ENCODE measurements at regions not wholly inside any gene's neighbourhood (a gene's known extent, or its start where the extent isn't known, plus 50 kb on each side); places are given as distances from the start of the nearest gene placed in this dataset.

DNA sequence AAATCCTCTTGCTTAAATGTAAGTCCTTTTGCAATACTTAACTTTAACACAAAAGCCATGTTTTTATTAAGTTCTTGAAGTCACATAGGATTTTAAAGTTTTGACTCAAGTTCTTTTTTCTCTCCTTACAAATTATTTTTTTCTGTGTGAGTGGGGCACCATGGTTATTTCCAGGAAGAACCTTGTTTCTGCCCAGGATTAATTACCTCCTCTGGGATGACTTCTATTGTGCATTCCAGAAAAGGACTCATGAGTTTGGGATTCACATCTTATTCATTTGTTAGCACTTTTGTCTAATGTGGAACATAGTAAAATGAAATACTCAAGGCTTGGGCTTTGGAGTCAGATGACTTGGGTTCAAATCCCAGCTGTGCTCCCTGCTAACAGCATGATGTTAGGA lies 421.4 kb upstream of the WWC1 start:
- no peaks in the 10 kb centered on the region for H3K4me1 ChIP-seq (ENCODE audit: control insufficient read depth in 1 of 2, insufficient read depth in 2 of 2, low read length in 2 of 2)
- H3K27me3 ChIP-seq (ENCODE audit: low read depth, low read length): no peaks in the 10 kb centered on the region
- H3K4me3 ChIP-seq (ENCODE audit: low read depth in 1 of 2, low read length in 2 of 2): no peak overlapping the region
- H3K9me3 ChIP-seq (ENCODE audit: control insufficient read depth in 1 of 2, low read length in 2 of 2): no peaks in the 10 kb centered on the region
- no peak overlapping the region for H3K27ac ChIP-seq (ENCODE audit: low read length)
- no peaks in the 10 kb centered on the region for H3K36me3 ChIP-seq (ENCODE audit: control insufficient read depth in 1 of 2, insufficient read depth in 2 of 2, low read length in 2 of 2)

DNA sequence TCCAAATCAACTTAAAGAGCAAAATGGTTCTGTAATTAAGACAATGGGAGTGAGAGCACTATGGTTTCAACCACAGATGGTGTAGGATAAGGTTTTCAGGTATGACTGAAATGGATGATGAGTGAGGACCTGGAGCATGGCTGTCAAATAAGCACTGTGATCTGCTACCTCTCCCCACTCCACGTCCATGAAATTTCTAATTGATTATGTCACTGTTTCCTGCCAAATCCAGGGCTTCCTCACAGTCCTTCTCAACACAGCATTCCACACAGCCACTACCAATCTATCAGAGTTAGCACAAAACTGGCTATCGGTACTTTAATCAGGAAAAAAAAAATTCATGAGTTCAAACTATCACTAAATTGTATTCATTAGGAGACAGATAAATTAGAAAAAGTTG lies 420.4 kb upstream of the WWC1 start:
- no peaks in the 10 kb centered on the region for H3K9me3 ChIP-seq (ENCODE audit: control insufficient read depth in 1 of 2, low read length in 2 of 2)
- no peaks in the 10 kb centered on the region for H3K4me1 ChIP-seq (ENCODE audit: control insufficient read depth in 1 of 2, insufficient read depth in 2 of 2, low read length in 2 of 2)
- no peak overlapping the region for H3K27ac ChIP-seq (ENCODE audit: low read length)
- H3K36me3 ChIP-seq (ENCODE audit: control insufficient read depth in 1 of 2, insufficient read depth in 2 of 2, low read length in 2 of 2): no peaks in the 10 kb centered on the region
- H3K27me3 ChIP-seq (ENCODE audit: low read depth, low read length): no peaks in the 10 kb centered on the region
- no peak overlapping the region for H3K4me3 ChIP-seq (ENCODE audit: low read depth in 1 of 2, low read length in 2 of 2)

DNA sequence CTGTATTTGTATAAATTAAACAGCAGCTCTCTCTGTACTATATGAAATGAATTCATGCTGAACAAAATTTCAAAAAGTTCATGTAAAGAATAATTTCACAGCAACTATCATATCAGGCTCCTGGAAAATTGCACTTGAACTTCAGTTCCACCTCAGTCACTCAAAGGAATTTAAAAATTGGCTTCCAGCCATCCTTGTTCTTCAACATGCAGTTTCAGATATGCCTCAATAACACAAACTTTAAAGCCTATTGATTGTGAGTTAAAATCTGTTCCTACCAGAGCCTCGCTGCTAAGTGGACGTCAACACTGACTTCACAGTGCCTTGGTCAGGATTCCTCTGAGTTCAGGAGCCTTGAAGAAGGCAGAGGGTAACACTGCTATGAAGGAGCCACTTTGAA lies 418.7 kb upstream of the WWC1 start:
- no peaks in the 10 kb centered on the region for H3K4me1 ChIP-seq (ENCODE audit: control insufficient read depth in 1 of 2, insufficient read depth in 2 of 2, low read length in 2 of 2)
- no peak overlapping the region for H3K4me3 ChIP-seq (ENCODE audit: low read depth in 1 of 2, low read length in 2 of 2)
- H3K9me3 ChIP-seq (ENCODE audit: control insufficient read depth in 1 of 2, low read length in 2 of 2): no peaks in the 10 kb centered on the region
- no peak overlapping the region for H3K27ac ChIP-seq (ENCODE audit: low read length)
- H3K27me3 ChIP-seq (ENCODE audit: low read depth, low read length): no peaks in the 10 kb centered on the region
- no peaks in the 10 kb centered on the region for H3K36me3 ChIP-seq (ENCODE audit: control insufficient read depth in 1 of 2, insufficient read depth in 2 of 2, low read length in 2 of 2)

DNA sequence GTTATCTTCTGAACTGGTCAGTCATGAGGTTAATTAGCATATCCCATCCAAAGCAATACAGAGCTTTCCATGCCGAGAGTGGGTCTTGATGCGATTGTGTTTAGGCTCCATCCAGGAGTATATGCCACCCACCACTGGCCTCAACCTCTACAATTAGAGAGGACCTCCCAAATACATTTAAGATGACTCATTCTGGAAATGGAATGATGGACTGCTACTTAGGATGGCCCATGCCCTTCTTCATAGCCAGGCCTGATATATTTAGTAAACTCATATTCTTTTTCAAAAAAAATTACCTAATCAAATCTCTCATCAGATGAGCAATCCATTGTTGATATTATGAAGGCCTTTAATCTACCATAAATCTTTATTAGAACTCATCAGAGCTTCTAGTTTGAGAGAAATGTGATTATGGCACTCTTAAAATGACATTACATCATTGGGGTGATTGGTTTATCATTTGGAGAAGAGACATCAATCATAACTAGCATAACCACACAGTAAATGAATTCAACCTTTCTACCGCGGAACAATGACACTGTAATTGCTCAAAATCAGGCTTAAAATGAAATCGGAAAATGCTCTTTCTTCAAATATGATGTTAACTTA lies 414.2 kb upstream of the WWC1 start:
- Histone ChIP-seq H3K4me1 (ENCODE audit: control insufficient read depth in 1 of 2, insufficient read depth in 2 of 2, low read length in 2 of 2) (no peaks in the 10 kb centered on the region), H3K27me3 (ENCODE audit: low read depth, low read length) (no peaks in the 10 kb centered on the region), H3K36me3 (ENCODE audit: control insufficient read depth in 1 of 2, insufficient read depth in 2 of 2, low read length in 2 of 2) (no peaks in the 10 kb centered on the region), H3K27ac (ENCODE audit: low read length) (no peak overlapping the region), H3K4me3 (ENCODE audit: low read depth in 1 of 2, low read length in 2 of 2) (no peak overlapping the region), H3K9me3 (ENCODE audit: control insufficient read depth in 1 of 2, low read length in 2 of 2) (no peaks in the 10 kb centered on the region)

GRCh38 chr5:167877924-167878323 lies 413.5 kb upstream of the WWC1 start:
- Histone ChIP-seq H3K4me1 (ENCODE audit: control insufficient read depth in 1 of 2, insufficient read depth in 2 of 2, low read length in 2 of 2) (no peaks in the 10 kb centered on the region), H3K9me3 (ENCODE audit: control insufficient read depth in 1 of 2, low read length in 2 of 2) (no peaks in the 10 kb centered on the region), H3K4me3 (ENCODE audit: low read depth in 1 of 2, low read length in 2 of 2) (no peak overlapping the region)

GRCh38 chr5:167880420-167880819 lies 411.0 kb upstream of the WWC1 start:
- no peaks in the 10 kb centered on the region for H3K27me3 ChIP-seq (ENCODE audit: low read depth, low read length)
- H3K4me1 ChIP-seq (ENCODE audit: control insufficient read depth in 1 of 2, insufficient read depth in 2 of 2, low read length in 2 of 2): no peaks in the 10 kb centered on the region
- H3K9me3 ChIP-seq (ENCODE audit: control insufficient read depth in 1 of 2, low read length in 2 of 2): no peaks in the 10 kb centered on the region
- H3K27ac ChIP-seq (ENCODE audit: low read length): no peak overlapping the region
- no peaks in the 10 kb centered on the region for H3K36me3 ChIP-seq (ENCODE audit: control insufficient read depth in 1 of 2, insufficient read depth in 2 of 2, low read length in 2 of 2)
- H3K4me3 ChIP-seq (ENCODE audit: low read depth in 1 of 2, low read length in 2 of 2): no peak overlapping the region

More at GRCh38 chr5:167877924-167878323, 413.5 kb upstream of the WWC1 start:
- Histone ChIP-seq H3K27me3 (ENCODE audit: low read depth, low read length) (no peaks in the 10 kb centered on the region), H3K27ac (ENCODE audit: low read length) (no peak overlapping the region), H3K36me3 (ENCODE audit: control insufficient read depth in 1 of 2, insufficient read depth in 2 of 2, low read length in 2 of 2) (no peaks in the 10 kb centered on the region)

DNA sequence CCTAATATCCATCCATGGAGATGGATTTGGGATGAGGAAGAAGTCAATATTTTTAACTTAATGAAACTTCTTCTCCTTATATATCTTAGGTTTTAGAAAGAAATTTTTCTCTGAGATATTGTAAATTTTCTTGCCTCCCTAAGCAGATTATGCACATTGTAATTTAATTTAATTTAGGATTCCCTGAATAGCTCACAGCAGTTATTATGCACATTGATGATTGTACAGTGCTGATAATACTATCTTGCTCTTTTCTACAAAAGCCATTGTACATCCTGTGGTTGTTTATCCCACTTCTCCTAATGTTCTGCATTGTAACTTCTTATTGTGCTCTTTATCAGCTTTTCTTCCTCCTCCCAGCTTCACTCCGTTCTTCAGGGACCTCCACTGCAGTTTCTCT lies 410.4 kb upstream of the WWC1 start:
- Histone ChIP-seq H3K4me1 (ENCODE audit: control insufficient read depth in 1 of 2, insufficient read depth in 2 of 2, low read length in 2 of 2) (no peaks in the 10 kb centered on the region), H3K27ac (ENCODE audit: low read length) (no peak overlapping the region), H3K27me3 (ENCODE audit: low read depth, low read length) (no peaks in the 10 kb centered on the region), H3K36me3 (ENCODE audit: control insufficient read depth in 1 of 2, insufficient read depth in 2 of 2, low read length in 2 of 2) (no peaks in the 10 kb centered on the region), H3K4me3 (ENCODE audit: low read depth in 1 of 2, low read length in 2 of 2) (no peak overlapping the region), H3K9me3 (ENCODE audit: control insufficient read depth in 1 of 2, low read length in 2 of 2) (no peaks in the 10 kb centered on the region)

GRCh38 chr5:167886196-167886595 lies 405.2 kb upstream of the WWC1 start:
- no peaks in the 10 kb centered on the region for H3K9me3 ChIP-seq (ENCODE audit: control insufficient read depth in 1 of 2, low read length in 2 of 2)
- H3K27ac ChIP-seq (ENCODE audit: low read length): no peak overlapping the region
- no peaks in the 10 kb centered on the region for H3K36me3 ChIP-seq (ENCODE audit: control insufficient read depth in 1 of 2, insufficient read depth in 2 of 2, low read length in 2 of 2)
- H3K27me3 ChIP-seq (ENCODE audit: low read depth, low read length): no peaks in the 10 kb centered on the region
- no peak overlapping the region for H3K4me3 ChIP-seq (ENCODE audit: low read depth in 1 of 2, low read length in 2 of 2)
- H3K4me1 ChIP-seq (ENCODE audit: control insufficient read depth in 1 of 2, insufficient read depth in 2 of 2, low read length in 2 of 2): no peaks in the 10 kb centered on the region

GRCh38 chr5:167888393-167888792 lies 403.1 kb upstream of the WWC1 start:
- H3K9me3 ChIP-seq (ENCODE audit: control insufficient read depth in 1 of 2, low read length in 2 of 2): no peaks in the 10 kb centered on the region
- H3K27me3 ChIP-seq (ENCODE audit: low read depth, low read length): no peaks in the 10 kb centered on the region
- H3K4me1 ChIP-seq (ENCODE audit: control insufficient read depth in 1 of 2, insufficient read depth in 2 of 2, low read length in 2 of 2): no peaks in the 10 kb centered on the region
- no peaks in the 10 kb centered on the region for H3K36me3 ChIP-seq (ENCODE audit: control insufficient read depth in 1 of 2, insufficient read depth in 2 of 2, low read length in 2 of 2)
- H3K27ac ChIP-seq (ENCODE audit: low read length): no peak overlapping the region
- no peak overlapping the region for H3K4me3 ChIP-seq (ENCODE audit: low read depth in 1 of 2, low read length in 2 of 2)

DNA sequence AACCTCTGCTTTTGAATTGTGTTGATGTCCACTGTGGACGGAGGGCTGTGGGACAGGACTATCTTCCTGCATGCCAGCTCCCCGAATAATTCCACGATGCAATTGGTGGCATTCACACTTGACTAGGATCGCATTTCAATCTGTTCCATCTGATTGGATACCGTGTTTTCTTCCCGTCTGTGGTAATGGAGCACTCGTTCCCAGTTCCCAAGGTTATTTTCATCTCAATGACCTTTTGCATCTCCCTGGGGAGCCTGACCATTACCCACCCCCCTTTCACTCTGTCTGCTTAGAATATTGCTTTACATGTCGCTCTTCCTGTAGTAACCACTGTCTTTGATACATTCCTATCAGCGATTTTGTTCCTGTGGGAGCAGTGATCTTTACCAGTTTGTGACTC lies 402.2 kb upstream of the WWC1 start:
- Histone ChIP-seq H3K9me3 (ENCODE audit: control insufficient read depth in 1 of 2, low read length in 2 of 2) (no peaks in the 10 kb centered on the region), H3K27ac (ENCODE audit: low read length) (no peak overlapping the region), H3K27me3 (ENCODE audit: low read depth, low read length) (no peaks in the 10 kb centered on the region), H3K4me3 (ENCODE audit: low read depth in 1 of 2, low read length in 2 of 2) (no peak overlapping the region), H3K4me1 (ENCODE audit: control insufficient read depth in 1 of 2, insufficient read depth in 2 of 2, low read length in 2 of 2) (no peaks in the 10 kb centered on the region), H3K36me3 (ENCODE audit: control insufficient read depth in 1 of 2, insufficient read depth in 2 of 2, low read length in 2 of 2) (no peaks in the 10 kb centered on the region)

- H3K27me3 ChIP-seq (ENCODE audit: low read depth, low read length): no peaks in the 10 kb centered on the region
- no peak overlapping the region for H3K27ac ChIP-seq (ENCODE audit: low read length)
- H3K4me3 ChIP-seq (ENCODE audit: low read depth in 1 of 2, low read length in 2 of 2): no peak overlapping the region
- no peaks in the 10 kb centered on the region for H3K36me3 ChIP-seq (ENCODE audit: control insufficient read depth in 1 of 2, insufficient read depth in 2 of 2, low read length in 2 of 2)
- no peaks in the 10 kb centered on the region for H3K4me1 ChIP-seq (ENCODE audit: control insufficient read depth in 1 of 2, insufficient read depth in 2 of 2, low read length in 2 of 2)
- H3K9me3 ChIP-seq (ENCODE audit: control insufficient read depth in 1 of 2, low read length in 2 of 2): no peaks in the 10 kb centered on the region
These were observed 398.9 kb upstream of the WWC1 start for GRCh38 chr5:167892352-167893115.

- Histone ChIP-seq H3K9me3 (ENCODE audit: control insufficient read depth in 1 of 2, low read length in 2 of 2) (no peaks in the 10 kb centered on the region), H3K27ac (ENCODE audit: low read length) (no peak overlapping the region), H3K4me1 (ENCODE audit: control insufficient read depth in 1 of 2, insufficient read depth in 2 of 2, low read length in 2 of 2) (no peaks in the 10 kb centered on the region), H3K4me3 (ENCODE audit: low read depth in 1 of 2, low read length in 2 of 2) (no peak overlapping the region), H3K27me3 (ENCODE audit: low read depth, low read length) (no peaks in the 10 kb centered on the region), H3K36me3 (ENCODE audit: control insufficient read depth in 1 of 2, insufficient read depth in 2 of 2, low read length in 2 of 2) (no peaks in the 10 kb centered on the region)
These were observed 398.2 kb upstream of the WWC1 start for GRCh38 chr5:167893271-167893670.

Data from muscle layer of duodenum (tissue), 2 donors.